HCT116 (cell line): ENCODE measurements at regions not wholly inside any gene's neighbourhood (a gene's known extent, or its start where the extent isn't known, plus 50 kb on each side); places are given as distances from the start of the nearest gene placed in this dataset.

Experiments used
- EZH2 ChIP-seq: fragments of 200-600 bp; sonication (generic); IDR thresholded peaks from 2 replicates; pipeline ENCODE4 v1.6.1; 2017; ENCODE audit warnings: antibody characterized with exemption, mixed run types
- EZH2phosphoT487 ChIP-seq: fragments of 200-600 bp; IDR thresholded peaks from 2 replicates; pipeline ENCODE4 v1.6.1; 2018; ENCODE audit warnings: antibody characterized with exemption, borderline replicate concordance
- FOSL1 ChIP-seq: IDR thresholded peaks from 2 replicates; pipeline ENCODE4 v1.6.1; 2012; ENCODE audit warnings: low read depth
- JUND ChIP-seq: IDR thresholded peaks from 2 replicates; pipeline ENCODE4 v1.6.1; 2012
- POLR2A ChIP-seq: IDR thresholded peaks from 2 replicates; pipeline ENCODE4 v1.7.0; 2011; ENCODE audit warnings: borderline replicate concordance; ENCODE audit not compliant: insufficient read depth, insufficient read length; ENCODE audit errors: extremely low read depth
- POLR2AphosphoS5 ChIP-seq: IDR thresholded peaks from 2 replicates; pipeline ENCODE4 v1.6.1; 2011; ENCODE audit warnings: mild to moderate bottlenecking, low read depth, low read length, moderate library complexity
- SIN3A ChIP-seq: IDR thresholded peaks from 2 replicates; pipeline ENCODE4 v1.6.1; 2012; ENCODE audit warnings: low read depth
- TCF7L2 ChIP-seq: IDR thresholded peaks from 2 replicates; pipeline ENCODE4 v1.7.0; 2011; ENCODE audit warnings: borderline replicate concordance, inconsistent platforms; ENCODE audit not compliant: insufficient read depth, insufficient read length; ENCODE audit errors: extremely low read depth
- YY1 ChIP-seq: IDR thresholded peaks from 2 replicates; pipeline ENCODE4 v1.6.1; 2011; ENCODE audit warnings: low read length, low read depth, moderate library complexity, mild to moderate bottlenecking; ENCODE audit not compliant: insufficient replicate concordance; ENCODE audit errors: extremely low read depth
- ZNF274 ChIP-seq: fragments of 200-500 bp; sonication (Bioruptor generic); IDR thresholded peaks from 2 replicates; pipeline ENCODE4 v1.6.1; 2014; ENCODE audit warnings: mild to moderate bottlenecking, low read depth, low read length, inconsistent platforms
- TF ChIP-seq, protein P1 (sequence below), 3 experiments: fragments of 200-600 bp in 1 of 3; sonication (generic) in 1 of 3; IDR thresholded peaks in 2 of 3; conservative IDR thresholded peaks in 1 of 3; 2 replicates each; pipeline ENCODE4 v1.5.1; 2012 to 2017; ENCODE audit warnings: low read depth in 2 of 3, low read length in 2 of 3, antibody characterized with exemption in 1 of 3, borderline replicate concordance in 1 of 3, control low read depth in 1 of 3, mild to moderate bottlenecking in 1 of 3, mixed read lengths in 1 of 3, mixed run types in 1 of 3, moderate library complexity in 1 of 3; ENCODE audit not compliant: insufficient read depth in 1 of 3
- TF ChIP-seq, protein P2 (sequence below): IDR thresholded peaks from 2 replicates; pipeline ENCODE4 v1.6.1; 2011; ENCODE audit warnings: mild to moderate bottlenecking, low read length, moderate library complexity; ENCODE audit not compliant: insufficient replicate concordance; ENCODE audit errors: extremely low read depth
- TF ChIP-seq, protein P3 (sequence below): IDR thresholded peaks from 2 replicates; pipeline ENCODE4 v1.6.1; 2012
- TF ChIP-seq, protein P4 (sequence below): IDR thresholded peaks from 2 replicates; pipeline ENCODE4 v1.6.1; 2012

DNA sequence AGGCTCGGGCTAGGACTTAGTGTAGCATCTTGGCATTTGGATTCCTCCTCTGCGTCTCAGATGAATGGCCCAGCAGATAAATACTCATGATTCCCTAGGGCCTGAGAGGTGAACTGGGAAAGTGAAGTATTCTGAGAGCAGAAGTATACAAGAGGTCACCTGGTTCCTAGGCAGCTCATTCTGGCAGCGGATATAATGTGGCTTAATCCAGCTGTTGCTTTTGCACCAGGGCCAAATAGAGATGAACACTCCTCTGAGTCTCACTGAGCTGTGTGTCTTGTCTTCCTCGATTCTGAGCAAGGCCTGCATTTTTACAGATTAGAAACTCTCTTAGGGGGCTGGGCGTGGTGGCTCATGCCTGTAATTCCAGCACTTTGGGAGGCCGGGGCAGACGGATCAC, 196.1 kb downstream of the SLC4A3 start:
- TF ChIP-seq, protein P1, sequence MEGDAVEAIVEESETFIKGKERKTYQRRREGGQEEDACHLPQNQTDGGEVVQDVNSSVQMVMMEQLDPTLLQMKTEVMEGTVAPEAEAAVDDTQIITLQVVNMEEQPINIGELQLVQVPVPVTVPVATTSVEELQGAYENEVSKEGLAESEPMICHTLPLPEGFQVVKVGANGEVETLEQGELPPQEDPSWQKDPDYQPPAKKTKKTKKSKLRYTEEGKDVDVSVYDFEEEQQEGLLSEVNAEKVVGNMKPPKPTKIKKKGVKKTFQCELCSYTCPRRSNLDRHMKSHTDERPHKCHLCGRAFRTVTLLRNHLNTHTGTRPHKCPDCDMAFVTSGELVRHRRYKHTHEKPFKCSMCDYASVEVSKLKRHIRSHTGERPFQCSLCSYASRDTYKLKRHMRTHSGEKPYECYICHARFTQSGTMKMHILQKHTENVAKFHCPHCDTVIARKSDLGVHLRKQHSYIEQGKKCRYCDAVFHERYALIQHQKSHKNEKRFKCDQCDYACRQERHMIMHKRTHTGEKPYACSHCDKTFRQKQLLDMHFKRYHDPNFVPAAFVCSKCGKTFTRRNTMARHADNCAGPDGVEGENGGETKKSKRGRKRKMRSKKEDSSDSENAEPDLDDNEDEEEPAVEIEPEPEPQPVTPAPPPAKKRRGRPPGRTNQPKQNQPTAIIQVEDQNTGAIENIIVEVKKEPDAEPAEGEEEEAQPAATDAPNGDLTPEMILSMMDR (IDR thresholded peaks at IDR 0.05 in 2 of 3, conservative IDR thresholded peaks at IDR 0.05 in 1 of 3; ENCODE audit: borderline replicate concordance in 1 of 3, insufficient read depth in 1 of 3, low read depth in 2 of 3, low read length in 2 of 3) = no peak
- TF ChIP-seq YY1 (no peak), POLR2A (no peak), EZH2 (no peak), FOSL1 (no peak), TCF7L2 (no peak), POLR2AphosphoS5 (no peak), JUND (no peak), EZH2phosphoT487 (no peak), SIN3A (no peak), ZNF274 (no peak)
- TF ChIP-seq, protein P2, sequence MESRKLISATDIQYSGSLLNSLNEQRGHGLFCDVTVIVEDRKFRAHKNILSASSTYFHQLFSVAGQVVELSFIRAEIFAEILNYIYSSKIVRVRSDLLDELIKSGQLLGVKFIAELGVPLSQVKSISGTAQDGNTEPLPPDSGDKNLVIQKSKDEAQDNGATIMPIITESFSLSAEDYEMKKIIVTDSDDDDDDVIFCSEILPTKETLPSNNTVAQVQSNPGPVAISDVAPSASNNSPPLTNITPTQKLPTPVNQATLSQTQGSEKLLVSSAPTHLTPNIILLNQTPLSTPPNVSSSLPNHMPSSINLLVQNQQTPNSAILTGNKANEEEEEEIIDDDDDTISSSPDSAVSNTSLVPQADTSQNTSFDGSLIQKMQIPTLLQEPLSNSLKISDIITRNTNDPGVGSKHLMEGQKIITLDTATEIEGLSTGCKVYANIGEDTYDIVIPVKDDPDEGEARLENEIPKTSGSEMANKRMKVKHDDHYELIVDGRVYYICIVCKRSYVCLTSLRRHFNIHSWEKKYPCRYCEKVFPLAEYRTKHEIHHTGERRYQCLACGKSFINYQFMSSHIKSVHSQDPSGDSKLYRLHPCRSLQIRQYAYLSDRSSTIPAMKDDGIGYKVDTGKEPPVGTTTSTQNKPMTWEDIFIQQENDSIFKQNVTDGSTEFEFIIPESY = no peak
- TF ChIP-seq, protein P3, sequence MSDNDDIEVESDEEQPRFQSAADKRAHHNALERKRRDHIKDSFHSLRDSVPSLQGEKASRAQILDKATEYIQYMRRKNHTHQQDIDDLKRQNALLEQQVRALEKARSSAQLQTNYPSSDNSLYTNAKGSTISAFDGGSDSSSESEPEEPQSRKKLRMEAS = no peak
- TF ChIP-seq, protein P4, sequence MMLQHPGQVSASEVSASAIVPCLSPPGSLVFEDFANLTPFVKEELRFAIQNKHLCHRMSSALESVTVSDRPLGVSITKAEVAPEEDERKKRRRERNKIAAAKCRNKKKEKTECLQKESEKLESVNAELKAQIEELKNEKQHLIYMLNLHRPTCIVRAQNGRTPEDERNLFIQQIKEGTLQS = no peak
